Superior temporal gyrus (tissue), 1 donor: ENCODE measurements at regions not wholly inside any gene's neighbourhood (a gene's known extent, or its start where the extent isn't known, plus 50 kb on each side); places are given as distances from the start of the nearest gene placed in this dataset.
"Not testable (repeated sequence)": the region's sequence is repeated elsewhere in the genome, so short reads cannot be mapped to it uniquely, and the experiment has no call there.

ENCODE experiments used
- DNase-seq: peaks from one replicate; pipeline ENCODE4 v3.0.0-alpha.2; 2016; ENCODE audit errors: extremely low spot score

DNA sequence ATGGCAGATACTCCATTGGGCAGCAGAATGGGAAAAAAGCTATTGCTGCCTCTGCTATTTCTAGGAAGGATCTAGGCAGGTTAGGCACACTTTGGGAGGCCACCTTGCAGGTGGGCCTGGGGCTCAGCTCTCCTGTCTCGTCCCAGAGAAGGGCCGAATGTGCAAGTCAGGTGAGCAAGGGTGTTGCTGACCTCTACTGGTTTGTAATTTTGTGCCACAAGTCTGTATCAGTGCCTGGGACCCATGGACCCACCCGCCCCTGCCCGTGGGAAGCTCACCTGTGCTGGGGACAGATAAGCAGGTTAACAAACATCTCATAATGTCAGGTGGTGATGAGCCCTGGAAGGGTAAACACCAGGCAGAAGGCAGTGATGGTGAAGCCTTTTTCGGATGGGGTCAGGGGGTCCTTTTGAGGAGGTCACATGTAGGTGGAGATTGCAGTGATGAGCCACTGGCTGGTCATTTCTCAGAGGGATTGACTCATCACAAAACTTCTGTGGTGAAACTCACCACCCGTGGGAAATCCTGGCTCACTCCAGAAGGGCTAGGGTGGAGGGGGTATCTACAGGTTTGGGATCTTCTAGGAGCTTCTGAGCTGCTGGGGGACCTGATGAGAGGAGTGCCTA lies 161.3 kb downstream of the KLF13 start:
- no peak for DNase-seq

DNA sequence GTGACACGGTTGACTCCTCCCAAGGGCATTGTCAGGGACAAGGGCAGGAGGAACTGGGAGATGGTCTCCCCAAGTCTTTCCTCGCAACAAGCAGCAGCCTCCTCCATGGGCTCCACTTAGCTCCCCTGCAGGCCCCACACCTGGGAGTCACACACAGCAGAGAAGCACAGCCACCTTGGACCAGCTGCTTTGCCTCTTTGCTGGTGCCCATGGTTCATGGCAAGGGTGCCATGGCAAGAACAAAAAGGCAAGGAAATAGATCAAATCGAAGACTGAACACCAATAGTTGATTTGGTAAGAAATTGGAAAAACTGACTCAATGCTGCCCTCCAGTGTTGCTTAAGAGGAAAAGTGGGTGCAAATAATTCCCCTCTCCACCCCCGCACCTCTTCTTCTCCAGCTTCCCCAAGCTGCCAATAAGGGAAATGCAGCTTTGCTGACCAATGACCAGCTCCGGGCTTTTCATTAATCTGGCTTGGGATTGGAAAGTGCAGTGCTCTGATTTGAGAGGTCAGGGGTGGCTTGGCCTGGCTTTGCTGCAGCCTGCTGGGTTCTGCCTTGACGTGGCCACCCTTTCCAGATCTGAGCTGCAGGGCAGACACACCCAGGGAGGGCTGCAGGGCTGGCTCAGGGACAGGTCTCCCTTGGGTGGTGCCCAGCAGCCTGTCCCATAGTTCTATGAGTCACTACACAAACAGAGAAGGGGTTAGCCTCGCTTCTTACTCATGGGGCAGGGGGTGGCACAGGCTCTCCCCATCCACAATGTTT lies 162.0 kb downstream of the KLF13 start:
- peak; percentile 88 for DNase-seq

DNA sequence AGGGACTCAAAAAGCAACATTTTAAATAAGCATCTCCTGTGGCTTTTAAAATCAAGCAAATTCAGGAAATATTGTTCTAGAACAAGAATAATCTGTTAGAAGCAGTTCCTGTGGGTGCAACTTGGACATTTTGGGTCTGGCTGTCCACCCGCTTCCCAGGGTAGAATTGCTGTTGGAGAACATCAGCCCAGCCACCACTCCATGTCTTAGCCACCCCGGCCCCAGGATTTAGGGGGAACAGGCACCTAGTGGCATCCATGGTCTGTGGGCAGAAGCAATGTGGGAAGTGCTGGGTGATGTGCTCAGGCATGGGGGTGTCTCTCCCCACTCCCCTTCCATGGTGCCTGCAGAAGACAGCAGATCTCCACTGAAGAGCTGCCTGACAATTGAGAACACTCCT lies 162.6 kb downstream of the KLF13 start:
- no peak for DNase-seq

GRCh38 chr15:31489801-31490646 lies 163.4 kb downstream of the KLF13 start:
- DNase-seq = peak; percentile 84

DNA sequence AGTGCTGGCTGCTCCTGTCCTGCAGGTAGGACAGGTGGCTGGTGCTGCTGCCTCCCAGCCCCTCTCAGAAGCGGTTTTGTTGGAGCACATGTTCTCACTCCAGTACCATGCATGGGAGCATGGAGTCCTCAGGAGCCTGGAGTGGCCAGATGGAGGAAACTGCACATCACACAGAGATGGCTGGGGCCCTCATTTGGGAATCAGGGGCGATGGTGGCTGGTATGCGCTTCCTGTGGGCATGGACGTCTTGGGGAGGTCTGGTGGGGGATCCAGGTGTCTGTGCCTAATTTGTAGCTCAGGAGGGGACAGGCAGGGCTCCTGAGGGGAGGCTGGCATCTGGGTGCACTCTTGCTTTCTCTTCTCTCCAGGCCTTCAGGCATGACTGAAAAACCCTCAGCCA lies 168.2 kb downstream of the KLF13 start:
- no peak for DNase-seq

DNA sequence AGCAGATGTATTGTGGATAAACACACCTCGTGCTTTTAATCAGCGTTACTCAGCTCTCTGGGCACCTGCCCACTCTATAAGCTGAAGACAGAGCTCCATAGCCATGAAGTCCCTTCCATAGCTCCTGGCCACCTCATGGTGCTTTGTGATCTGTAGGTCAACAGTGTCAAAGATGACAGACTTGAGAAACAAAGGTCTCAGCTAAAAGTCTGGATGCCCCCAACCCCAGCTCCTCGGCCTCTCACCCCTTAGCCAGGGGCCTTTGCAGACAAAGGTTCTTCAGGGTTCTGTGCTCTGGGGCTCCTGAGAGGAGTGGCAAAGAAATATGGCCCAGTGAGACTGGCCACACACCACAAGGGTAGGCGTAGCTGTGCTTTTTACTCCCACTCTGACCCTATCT lies 168.6 kb downstream of the KLF13 start:
- DNase-seq = no peak

DNA sequence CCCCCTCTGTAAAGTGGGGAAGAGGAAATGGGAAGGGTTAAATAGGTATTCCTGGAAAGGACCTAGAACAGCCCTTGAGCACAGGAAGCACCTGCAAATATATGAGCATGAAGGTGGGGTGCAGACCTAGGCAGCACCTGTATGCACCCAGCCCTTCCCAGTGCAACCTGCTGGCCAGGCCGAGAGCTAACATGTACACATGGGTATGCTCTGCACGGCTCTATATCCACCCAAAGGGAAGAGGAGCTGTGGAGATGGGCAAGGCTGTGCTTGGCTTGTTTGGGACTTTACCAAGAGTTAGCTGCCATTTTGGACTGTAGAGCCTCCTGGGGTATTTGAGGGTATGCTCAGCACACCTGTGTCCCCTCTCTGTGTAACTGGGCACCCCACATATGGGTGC lies 171.2 kb downstream of the KLF13 start:
- DNase-seq = no peak

- DNase-seq = no peak
Measured at GRCh38 chr15:31498329-31498728, 171.7 kb downstream of the KLF13 start.

DNA sequence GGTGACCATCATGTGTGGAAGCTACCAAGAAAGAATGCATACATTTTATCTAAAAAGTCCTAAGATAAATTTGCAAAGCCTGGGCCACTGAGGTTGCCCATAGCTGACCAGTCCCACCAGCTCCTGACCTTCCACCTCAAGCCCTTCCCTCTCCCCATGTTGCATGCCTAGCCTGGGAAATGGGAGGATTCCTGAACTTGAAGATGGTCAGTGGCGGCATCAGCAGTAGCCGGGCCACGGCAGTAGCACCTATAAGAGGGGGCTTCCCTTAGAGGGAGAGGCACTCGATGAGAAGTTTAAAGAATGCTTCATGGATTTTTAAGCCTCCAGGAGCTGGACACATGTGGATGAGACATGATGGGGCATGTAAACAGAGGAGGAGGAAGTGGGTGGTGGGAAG lies 172.1 kb downstream of the KLF13 start:
- DNase-seq = no peak

GRCh38 chr15:31499236-31499952 lies 172.8 kb downstream of the KLF13 start:
- DNase-seq = no peak

DNA sequence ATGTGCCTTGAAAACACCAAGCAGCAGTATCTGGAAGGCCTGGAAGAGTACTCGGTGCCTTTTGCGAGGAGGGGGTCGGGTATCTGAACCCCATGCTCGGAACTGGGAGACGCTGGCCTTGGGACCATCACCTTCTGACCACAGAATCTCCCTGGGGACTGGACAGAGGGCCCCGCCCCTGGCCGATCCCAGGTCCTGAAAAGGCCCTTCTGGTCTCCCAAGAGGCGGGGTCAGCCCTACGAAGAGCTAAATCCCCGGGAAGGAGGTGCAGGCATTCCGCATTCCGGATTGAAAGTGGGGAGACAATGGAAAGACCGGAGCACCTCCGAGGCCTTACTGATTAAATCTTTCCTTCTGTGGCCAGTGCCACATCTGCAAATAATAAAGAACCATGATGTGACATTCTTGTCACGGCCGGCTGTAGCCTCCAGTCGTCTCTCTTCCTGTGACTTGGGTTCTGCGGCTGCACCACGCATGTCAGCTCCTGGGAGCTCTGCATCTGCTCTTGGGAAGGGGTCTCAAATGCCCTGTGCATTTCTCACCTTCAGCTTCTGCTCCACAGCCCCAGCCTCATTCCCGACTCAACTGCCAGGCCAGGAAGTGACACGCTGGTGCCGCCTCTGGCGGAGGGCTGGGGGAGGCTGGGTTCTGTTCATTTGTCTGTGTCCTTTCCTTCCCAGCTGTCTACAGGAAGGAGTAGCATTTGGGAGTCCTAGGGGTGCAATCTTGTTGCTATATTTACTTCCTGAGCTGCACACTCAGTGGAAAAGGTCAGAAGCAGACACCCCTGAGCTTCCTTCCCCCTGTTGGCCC lies 173.5 kb downstream of the KLF13 start:
- no peak for DNase-seq

DNA sequence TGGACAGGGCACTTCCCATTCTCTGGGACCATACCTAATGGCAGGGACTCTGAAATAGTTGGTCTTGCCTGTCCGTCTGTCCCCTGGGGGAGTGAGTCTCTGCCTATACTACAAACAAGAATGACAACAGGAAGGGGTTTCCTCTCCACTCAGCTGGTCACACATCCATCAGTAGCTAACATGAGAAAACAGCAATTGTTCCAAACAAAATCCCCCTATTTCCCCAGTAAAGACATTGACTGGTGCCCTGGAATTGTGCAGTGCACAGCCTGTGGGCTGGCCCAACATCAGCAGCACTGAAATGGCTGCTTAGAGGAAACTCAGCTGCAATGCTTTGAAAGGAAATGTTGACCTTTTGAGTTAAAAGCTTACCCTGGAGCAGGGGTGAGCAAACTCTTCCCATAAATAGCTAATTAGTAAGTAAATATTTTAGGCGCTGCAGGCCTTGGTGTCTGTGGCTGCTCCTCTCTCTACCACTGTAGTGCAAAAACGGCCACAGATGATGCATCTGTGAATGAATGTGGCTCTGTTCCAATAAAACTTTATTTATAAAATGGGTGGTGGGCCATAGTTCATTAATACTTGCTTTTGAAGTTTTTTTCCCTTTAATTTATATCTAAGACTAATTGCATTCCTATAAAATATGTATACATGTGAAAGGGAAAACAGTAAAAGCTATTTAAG lies 174.3 kb downstream of the KLF13 start:
- no peak for DNase-seq

- DNase-seq = no peak
Measured at GRCh38 chr15:31501536-31502157, 175.0 kb downstream of the KLF13 start.

DNA sequence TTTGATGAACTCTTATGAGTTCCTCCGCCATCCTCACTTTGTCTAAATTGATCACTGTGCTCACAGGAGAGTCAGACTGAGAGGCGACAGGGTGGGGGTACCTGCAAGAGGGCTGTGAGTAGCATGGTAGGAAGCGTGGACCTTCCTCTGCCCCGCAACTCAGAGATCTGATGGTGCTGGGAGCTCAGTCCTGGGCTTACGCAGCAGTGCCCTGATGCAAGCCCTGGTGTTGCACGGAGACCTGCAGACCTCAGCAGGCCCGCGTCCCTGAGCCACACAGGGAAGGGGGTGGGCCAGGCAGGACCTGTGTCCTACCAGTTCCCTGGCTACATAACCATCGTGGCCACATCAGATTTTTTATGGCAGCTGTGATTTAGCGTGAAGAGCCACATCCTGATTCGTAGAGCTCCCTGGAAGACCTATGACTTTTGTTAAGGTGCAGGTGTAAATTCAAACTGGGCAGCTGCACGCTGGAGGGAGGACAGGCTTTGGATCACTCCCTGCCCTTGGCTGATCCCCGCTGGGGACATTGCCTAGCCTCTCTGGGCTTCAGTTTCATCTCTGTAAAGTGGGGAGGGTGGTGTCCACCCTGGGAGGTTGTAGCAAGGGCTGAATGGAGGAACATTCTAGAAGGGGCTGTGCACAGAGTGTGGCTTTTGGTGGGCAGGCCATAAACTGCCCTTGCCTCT lies 176.1 kb downstream of the KLF13 start:
- DNase-seq = no peak

- DNase-seq = no peak
Measured at GRCh38 chr15:31503256-31503655, 176.6 kb downstream of the KLF13 start.

- DNase-seq = no peak
Measured at GRCh38 chr15:31503758-31504461, 177.3 kb downstream of the KLF13 start.

GRCh38 chr15:31504462-31504839 lies 177.8 kb downstream of the KLF13 start:
- DNase-seq = no peak

- DNase-seq = not testable (repeated sequence)
Measured at GRCh38 chr15:31507573-31507972, 180.9 kb downstream of the KLF13 start.

GRCh38 chr15:31508656-31509055 lies 182.0 kb downstream of the KLF13 start:
- DNase-seq = no peak
